ENCODE measurements at regions not wholly inside any gene's neighbourhood (a gene's known extent, or its start where the extent isn't known, plus 50 kb on each side); places are given as distances from the start of the nearest gene placed in this dataset.

GRCh38 chr11:134864233-134864967 lies 452.4 kb upstream of the B3GAT1 start:
- Histone ChIP-seq H3K9me3 (no peaks in the 10 kb centered on the region), H3K4me1 (no peaks in the 10 kb centered on the region), H3K36me3 (no peaks in the 10 kb centered on the region), H3K27ac (no peak overlapping the region), H3K4me3 (no peak overlapping the region), H3K27me3 (peaks cover 0 to 16% of the 10 kb centered on the region in 2 donors)
- intact Hi-C loops (cut with DNase I) = no loop called here
- ATAC-seq = no peak
- DNase-seq = no peak
- no peak for TF ChIP-seq CTCF (IDR thresholded peaks at IDR 0.05)

DNA sequence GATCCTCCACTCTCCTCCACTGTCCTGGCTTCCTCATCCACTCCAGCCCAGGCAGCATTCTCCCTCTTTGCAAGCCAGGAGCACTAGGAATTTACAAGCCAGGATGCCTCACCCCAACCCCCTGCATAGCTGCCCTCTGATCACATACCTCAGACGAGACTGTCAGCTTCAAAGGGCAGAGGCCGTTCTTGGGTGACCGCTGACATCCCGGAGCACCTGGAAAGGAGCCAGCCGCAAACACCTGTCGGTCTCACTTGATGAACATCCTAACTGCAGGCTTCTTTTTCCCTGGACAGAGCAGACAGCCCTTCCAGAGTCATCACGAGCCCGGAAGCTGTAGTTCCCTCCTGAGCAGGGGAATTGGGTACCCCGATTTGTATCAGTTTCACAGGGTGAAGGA lies 451.3 kb upstream of the B3GAT1 start:
- Histone ChIP-seq H3K27me3 (peaks cover 0 to 16% of the 10 kb centered on the region in 2 donors), H3K36me3 (no peaks in the 10 kb centered on the region), H3K4me1 (no peaks in the 10 kb centered on the region), H3K27ac (no peak overlapping the region), H3K4me3 (no peak overlapping the region), H3K9me3 (no peaks in the 10 kb centered on the region)
- ATAC-seq = no peak
- intact Hi-C loops (cut with DNase I) = no loop called here
- no peak for DNase-seq
- TF ChIP-seq CTCF (IDR thresholded peaks at IDR 0.05) = no peak

- H3K27me3 ChIP-seq = peaks cover 0 to 19% of the 10 kb centered on the region in 2 donors
- no peaks in the 10 kb centered on the region for H3K4me1 ChIP-seq
- no peak for TF ChIP-seq CTCF (IDR thresholded peaks at IDR 0.05)
- ATAC-seq (no peak), DNase-seq (no peak)
- H3K27ac ChIP-seq = no peak overlapping the region
- no peak overlapping the region for H3K4me3 ChIP-seq
- intact Hi-C loops (cut with DNase I) = no loop called here
- H3K36me3 ChIP-seq = no peaks in the 10 kb centered on the region
- H3K9me3 ChIP-seq = no peaks in the 10 kb centered on the region
Measured at GRCh38 chr11:134862587-134863195, 450.6 kb upstream of the B3GAT1 start.

DNA sequence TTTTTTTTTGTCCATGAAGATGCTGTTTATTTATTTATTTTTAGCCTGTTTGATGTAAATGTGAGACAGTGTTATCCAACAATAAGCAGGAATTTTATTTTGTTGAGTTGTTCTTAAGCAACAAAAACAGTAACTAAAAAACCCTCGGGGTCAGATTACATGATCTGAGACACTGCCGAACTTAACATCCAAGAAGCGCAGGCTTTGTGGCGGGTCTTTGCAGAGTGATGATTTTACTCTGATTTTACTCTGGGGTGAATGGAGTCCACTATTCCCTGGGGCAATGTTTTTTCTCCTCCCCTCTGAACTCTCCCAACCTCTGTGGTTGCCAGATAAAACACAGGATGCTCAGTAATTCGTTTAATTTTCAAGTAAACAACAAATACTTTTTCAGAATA lies 450.1 kb upstream of the B3GAT1 start:
- intact Hi-C loops (cut with DNase I) = no loop called here
- no peak for DNase-seq
- Histone ChIP-seq H3K9me3 (no peaks in the 10 kb centered on the region), H3K36me3 (no peaks in the 10 kb centered on the region), H3K4me3 (no peak overlapping the region), H3K27ac (no peak overlapping the region), H3K27me3 (peaks cover 0 to 22% of the 10 kb centered on the region in 2 donors), H3K4me1 (no peaks in the 10 kb centered on the region)
- no peak for TF ChIP-seq CTCF (IDR thresholded peaks at IDR 0.05)
- no peak for ATAC-seq

DNA sequence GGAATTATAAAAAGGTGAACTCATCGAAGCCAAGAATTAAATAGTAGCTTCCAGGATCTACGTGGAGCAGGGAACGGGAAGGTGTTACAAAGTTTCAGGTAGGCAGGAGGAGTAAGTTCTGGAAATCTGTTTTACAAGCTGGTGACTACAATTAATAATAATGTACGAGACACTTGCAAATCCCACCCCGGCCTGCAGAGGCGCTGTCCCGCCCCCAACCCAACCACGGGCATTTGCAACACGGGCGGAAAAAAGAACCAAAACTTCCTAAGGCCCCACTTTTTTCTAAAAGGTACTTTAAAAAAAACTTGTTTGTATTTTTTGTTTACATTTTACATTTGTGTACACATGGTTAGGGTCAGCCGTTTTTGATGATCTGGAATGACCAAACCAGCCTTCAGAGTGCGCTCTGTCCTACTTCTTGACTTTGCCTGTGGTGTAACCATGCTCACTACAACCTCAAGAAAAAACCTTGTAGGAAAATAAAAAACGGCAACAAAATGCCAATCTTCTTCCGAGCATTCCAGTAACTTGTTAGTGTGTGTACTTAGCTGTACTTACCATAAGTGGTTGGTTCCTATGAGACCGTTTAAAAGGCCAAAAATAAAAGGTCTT lies 449.6 kb upstream of the B3GAT1 start:
- Histone ChIP-seq H3K27ac (no peak overlapping the region), H3K4me3 (no peak overlapping the region), H3K4me1 (no peaks in the 10 kb centered on the region), H3K9me3 (no peaks in the 10 kb centered on the region), H3K27me3 (peaks cover 0 to 23% of the 10 kb centered on the region in 2 donors), H3K36me3 (no peaks in the 10 kb centered on the region)
- DNase-seq (no peak), ATAC-seq (no peak)
- no peak for TF ChIP-seq CTCF (IDR thresholded peaks at IDR 0.05)
- intact Hi-C loops (cut with DNase I) = no loop called here

All from left lung (tissue), 4 donors.